ENCODE measurements at regions not wholly inside any gene's neighbourhood (a gene's known extent, or its start where the extent isn't known, plus 50 kb on each side); places are given as distances from the start of the nearest gene placed in this dataset.

DNA sequence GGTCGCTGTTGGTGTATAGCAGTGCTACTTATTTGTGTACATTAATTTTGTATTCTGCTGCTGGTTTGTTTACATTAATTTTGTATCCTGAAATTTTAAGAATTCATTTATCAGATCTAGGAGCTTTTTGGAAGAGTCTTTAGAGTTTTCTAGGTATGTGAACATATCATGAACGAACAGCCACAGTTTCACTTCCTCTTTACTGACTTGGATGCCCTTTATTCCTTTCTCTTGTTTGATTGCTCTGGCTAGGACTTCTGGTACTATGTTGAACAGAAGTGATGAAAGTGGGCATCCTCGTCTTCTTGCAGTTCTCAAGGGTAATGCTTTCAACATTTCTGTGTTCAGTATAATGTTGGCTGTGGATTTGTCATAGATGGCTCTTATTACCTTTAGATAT is 1757.9 kb downstream of the BRINP3 start:
- no peak overlapping the region for H3K27ac ChIP-seq (ENCODE audit: low read length)
- H2AFZ ChIP-seq (ENCODE audit: low read depth, low read length), result no peak overlapping the region
- no peaks in the 10 kb centered on the region for H3K9me2 ChIP-seq (ENCODE audit: insufficient read depth, low read length)
- H3K4me3 ChIP-seq (ENCODE audit: low read length), result no peak overlapping the region
- TF ChIP-seq POLR2AphosphoS5 (IDR thresholded peaks at IDR 0.05) (no peak), TAF1 (IDR thresholded peaks at IDR 0.05; ENCODE audit: low read depth) (no peak), EZH2 (IDR thresholded peaks at IDR 0.05; ENCODE audit: borderline replicate concordance, insufficient read depth, low read length, poor library complexity, severe bottlenecking) (no peak), EP300 (conservative IDR thresholded peaks at IDR 0.05; ENCODE audit: poor library complexity, severe bottlenecking) (no peak), SMC3 (conservative IDR thresholded peaks at IDR 0.05; ENCODE audit: poor library complexity) (no peak), RAD21 (conservative IDR thresholded peaks at IDR 0.05) (no peak), MXI1 (conservative IDR thresholded peaks at IDR 0.05; ENCODE audit: poor library complexity, severe bottlenecking) (no peak)
- TF ChIP-seq, protein P1, sequence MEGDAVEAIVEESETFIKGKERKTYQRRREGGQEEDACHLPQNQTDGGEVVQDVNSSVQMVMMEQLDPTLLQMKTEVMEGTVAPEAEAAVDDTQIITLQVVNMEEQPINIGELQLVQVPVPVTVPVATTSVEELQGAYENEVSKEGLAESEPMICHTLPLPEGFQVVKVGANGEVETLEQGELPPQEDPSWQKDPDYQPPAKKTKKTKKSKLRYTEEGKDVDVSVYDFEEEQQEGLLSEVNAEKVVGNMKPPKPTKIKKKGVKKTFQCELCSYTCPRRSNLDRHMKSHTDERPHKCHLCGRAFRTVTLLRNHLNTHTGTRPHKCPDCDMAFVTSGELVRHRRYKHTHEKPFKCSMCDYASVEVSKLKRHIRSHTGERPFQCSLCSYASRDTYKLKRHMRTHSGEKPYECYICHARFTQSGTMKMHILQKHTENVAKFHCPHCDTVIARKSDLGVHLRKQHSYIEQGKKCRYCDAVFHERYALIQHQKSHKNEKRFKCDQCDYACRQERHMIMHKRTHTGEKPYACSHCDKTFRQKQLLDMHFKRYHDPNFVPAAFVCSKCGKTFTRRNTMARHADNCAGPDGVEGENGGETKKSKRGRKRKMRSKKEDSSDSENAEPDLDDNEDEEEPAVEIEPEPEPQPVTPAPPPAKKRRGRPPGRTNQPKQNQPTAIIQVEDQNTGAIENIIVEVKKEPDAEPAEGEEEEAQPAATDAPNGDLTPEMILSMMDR (IDR thresholded peaks at IDR 0.05; ENCODE audit: poor library complexity, severe bottlenecking), result no peak
- TF ChIP-seq, protein P2, sequence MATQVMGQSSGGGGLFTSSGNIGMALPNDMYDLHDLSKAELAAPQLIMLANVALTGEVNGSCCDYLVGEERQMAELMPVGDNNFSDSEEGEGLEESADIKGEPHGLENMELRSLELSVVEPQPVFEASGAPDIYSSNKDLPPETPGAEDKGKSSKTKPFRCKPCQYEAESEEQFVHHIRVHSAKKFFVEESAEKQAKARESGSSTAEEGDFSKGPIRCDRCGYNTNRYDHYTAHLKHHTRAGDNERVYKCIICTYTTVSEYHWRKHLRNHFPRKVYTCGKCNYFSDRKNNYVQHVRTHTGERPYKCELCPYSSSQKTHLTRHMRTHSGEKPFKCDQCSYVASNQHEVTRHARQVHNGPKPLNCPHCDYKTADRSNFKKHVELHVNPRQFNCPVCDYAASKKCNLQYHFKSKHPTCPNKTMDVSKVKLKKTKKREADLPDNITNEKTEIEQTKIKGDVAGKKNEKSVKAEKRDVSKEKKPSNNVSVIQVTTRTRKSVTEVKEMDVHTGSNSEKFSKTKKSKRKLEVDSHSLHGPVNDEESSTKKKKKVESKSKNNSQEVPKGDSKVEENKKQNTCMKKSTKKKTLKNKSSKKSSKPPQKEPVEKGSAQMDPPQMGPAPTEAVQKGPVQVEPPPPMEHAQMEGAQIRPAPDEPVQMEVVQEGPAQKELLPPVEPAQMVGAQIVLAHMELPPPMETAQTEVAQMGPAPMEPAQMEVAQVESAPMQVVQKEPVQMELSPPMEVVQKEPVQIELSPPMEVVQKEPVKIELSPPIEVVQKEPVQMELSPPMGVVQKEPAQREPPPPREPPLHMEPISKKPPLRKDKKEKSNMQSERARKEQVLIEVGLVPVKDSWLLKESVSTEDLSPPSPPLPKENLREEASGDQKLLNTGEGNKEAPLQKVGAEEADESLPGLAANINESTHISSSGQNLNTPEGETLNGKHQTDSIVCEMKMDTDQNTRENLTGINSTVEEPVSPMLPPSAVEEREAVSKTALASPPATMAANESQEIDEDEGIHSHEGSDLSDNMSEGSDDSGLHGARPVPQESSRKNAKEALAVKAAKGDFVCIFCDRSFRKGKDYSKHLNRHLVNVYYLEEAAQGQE (IDR thresholded peaks at IDR 0.05; ENCODE audit: borderline replicate concordance), result no peak
- H3K4me2 ChIP-seq (ENCODE audit: low read length), result no peak overlapping the region
- no peaks in the 10 kb centered on the region for H3K79me2 ChIP-seq (replicated peaks; ENCODE audit: insufficient read depth, low read length)
- no peaks in the 10 kb centered on the region for H3K9me3 ChIP-seq (ENCODE audit: low read length)
- H3F3A ChIP-seq (ENCODE audit: insufficient read depth, low read length, poor library complexity, severe bottlenecking), result no peaks in the 10 kb centered on the region
- no peak overlapping the region for H3K9ac ChIP-seq (ENCODE audit: low read length)
- H4K20me1 ChIP-seq (ENCODE audit: insufficient read depth), result no peaks in the 10 kb centered on the region
- H3K27me3 ChIP-seq (ENCODE audit: insufficient read depth, low read depth, low read length), result no peaks in the 10 kb centered on the region
- H3K36me3 ChIP-seq (ENCODE audit: insufficient read depth, low read length), result no peaks in the 10 kb centered on the region

DNA sequence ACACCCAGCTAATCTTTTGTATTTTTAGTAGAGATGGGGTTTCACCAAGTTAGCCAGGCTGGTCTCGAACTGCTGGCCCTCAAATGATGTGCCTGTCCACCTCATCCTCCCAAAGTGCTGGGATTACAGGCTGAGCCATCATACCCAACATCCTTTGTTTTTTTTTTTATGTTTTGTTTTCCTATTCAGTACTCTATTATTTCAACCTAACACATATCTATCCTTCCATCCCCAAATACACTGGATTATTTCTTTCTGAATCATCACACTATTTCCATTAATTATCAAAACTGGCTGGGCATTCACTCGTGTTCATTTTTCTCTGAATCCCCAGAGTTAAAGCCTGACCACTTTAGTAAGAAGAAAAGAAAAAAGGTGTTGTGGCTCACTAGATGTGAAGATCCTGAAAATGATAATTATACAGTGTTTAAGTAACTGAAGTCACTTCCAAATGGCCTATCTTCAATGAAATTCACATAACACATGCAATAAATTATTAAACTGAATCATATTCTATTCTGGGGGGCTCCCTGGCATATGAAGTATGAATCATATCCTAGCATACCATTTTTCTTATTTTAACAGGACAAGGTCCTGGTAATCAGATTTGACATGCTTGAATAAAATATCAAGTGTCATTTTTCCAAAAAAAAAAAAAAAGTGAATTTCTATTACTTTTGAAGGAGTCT is 1754.2 kb downstream of the BRINP3 start:
- no peaks in the 10 kb centered on the region for H3K79me2 ChIP-seq (replicated peaks; ENCODE audit: insufficient read depth, low read length)
- H4K20me1 ChIP-seq (ENCODE audit: insufficient read depth), result no peaks in the 10 kb centered on the region
- no peak overlapping the region for H2AFZ ChIP-seq (ENCODE audit: low read depth, low read length)
- no peaks in the 10 kb centered on the region for H3F3A ChIP-seq (ENCODE audit: insufficient read depth, low read length, poor library complexity, severe bottlenecking)
- H3K9ac ChIP-seq (ENCODE audit: low read length), result no peak overlapping the region
- H3K27ac ChIP-seq (ENCODE audit: low read length), result no peak overlapping the region
- H3K36me3 ChIP-seq (ENCODE audit: insufficient read depth, low read length), result no peaks in the 10 kb centered on the region
- TF ChIP-seq MXI1 (conservative IDR thresholded peaks at IDR 0.05; ENCODE audit: poor library complexity, severe bottlenecking), result no peak
- TF ChIP-seq POLR2AphosphoS5 (IDR thresholded peaks at IDR 0.05), result no peak
- TF ChIP-seq, protein P2 (IDR thresholded peaks at IDR 0.05; ENCODE audit: borderline replicate concordance), result no peak
- H3K9me2 ChIP-seq (ENCODE audit: insufficient read depth, low read length), result no peaks in the 10 kb centered on the region
- no peak overlapping the region for H3K4me2 ChIP-seq (ENCODE audit: low read length)
- H3K4me3 ChIP-seq (ENCODE audit: low read length), result no peak overlapping the region
- H3K27me3 ChIP-seq (ENCODE audit: insufficient read depth, low read depth, low read length), result no peaks in the 10 kb centered on the region
- no peaks in the 10 kb centered on the region for H3K9me3 ChIP-seq (ENCODE audit: low read length)
